IgD-negative memory B cell (primary cell): ENCODE measurements at regions not wholly inside any gene's neighbourhood (a gene's known extent, or its start where the extent isn't known, plus 50 kb on each side); places are given as distances from the start of the nearest gene placed in this dataset.

ENCODE experiments used
- H3K27ac Mint-ChIP-seq, 3 donors: one replicate each; pipeline ENCODE4 v1.8.0; 2020 to 2022; ENCODE audit warnings: mild to moderate bottlenecking in 3 of 3, mixed read lengths in 3 of 3, moderate library complexity in 1 of 3
- H3K27me3 Mint-ChIP-seq: one replicate; pipeline ENCODE4 v1.8.0; 2021; ENCODE audit warnings: mixed read lengths
- H3K36me3 Mint-ChIP-seq: one replicate; pipeline ENCODE4 v1.8.0; 2020; ENCODE audit warnings: mild to moderate bottlenecking, mixed read lengths
- H3K4me1 Mint-ChIP-seq, 3 donors: one replicate each; pipeline ENCODE4 v1.8.0; 2020 to 2022; ENCODE audit warnings: mixed read lengths in 3 of 3, mild to moderate bottlenecking in 1 of 3
- H3K4me3 Mint-ChIP-seq, 4 donors: one replicate each; pipeline ENCODE4 v1.8.0; 2020 to 2022; ENCODE audit warnings: mild to moderate bottlenecking in 4 of 4, mixed read lengths in 4 of 4, moderate library complexity in 3 of 4
- H3K9me3 Mint-ChIP-seq, 3 donors: one replicate each; pipeline ENCODE4 v1.8.0; 2020 to 2021; ENCODE audit warnings: mixed read lengths in 3 of 3, mild to moderate bottlenecking in 1 of 3

DNA sequence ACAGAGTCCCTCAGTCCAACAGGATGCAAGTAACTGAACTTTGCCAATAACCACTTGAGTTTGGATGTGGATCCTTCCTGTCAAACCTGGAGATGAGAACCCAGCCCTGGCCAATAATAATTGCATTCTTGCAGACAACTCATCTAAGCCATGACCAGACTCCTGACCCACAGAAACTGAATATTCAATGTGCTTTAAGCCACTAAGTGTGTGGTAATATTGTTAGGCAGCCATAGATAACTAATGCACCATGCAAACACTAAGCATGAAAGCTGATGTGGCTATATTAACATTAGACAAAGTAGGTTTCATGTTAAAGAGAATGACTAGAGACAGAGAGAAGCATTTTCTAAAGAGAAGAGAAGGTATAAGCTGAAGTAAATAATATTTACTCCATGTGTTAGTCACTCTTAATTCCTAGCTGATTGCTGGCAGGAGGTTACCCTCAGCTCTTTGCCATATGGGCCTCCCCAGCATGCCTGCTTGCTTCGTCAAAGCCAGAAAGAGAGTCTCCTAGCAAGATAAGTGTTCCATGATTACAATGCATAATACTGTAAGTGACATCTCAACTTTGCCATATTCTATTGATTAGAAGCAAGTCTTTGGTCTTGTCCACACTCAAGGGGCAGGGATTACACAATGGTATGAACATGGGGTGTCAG, 276.4 kb upstream of the PLXNA2 start:
- H3K4me1 Mint-ChIP-seq = no peaks in the 10 kb centered on the region
- no peak overlapping the region for H3K4me3 Mint-ChIP-seq
- no peak overlapping the region for H3K27ac Mint-ChIP-seq
- H3K9me3 Mint-ChIP-seq = peaks cover 4 to 12% (median 5%) of the 10 kb centered on the region in 3 donors
- no peaks in the 10 kb centered on the region for H3K36me3 Mint-ChIP-seq
- no peaks in the 10 kb centered on the region for H3K27me3 Mint-ChIP-seq

DNA sequence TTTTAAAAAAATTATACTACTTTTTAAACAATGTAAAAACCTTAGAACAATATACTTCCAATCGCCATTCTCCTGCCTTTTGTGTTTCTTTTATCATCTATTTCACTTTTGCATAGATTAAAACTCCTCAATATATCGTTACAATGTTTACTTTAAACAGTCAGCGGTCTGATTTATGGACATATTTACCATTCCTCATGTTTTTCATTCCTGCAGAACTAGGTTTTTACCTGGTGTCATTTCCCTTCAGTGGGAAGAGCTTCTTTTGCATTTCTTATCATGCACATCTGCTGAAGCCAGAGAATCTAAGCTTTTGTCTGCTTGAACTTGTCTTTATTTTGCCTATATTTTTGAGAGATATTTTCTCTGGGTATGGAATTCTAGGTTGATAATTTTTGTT, 277.4 kb upstream of the PLXNA2 start:
- no peak overlapping the region for H3K4me3 Mint-ChIP-seq
- H3K4me1 Mint-ChIP-seq = no peaks in the 10 kb centered on the region
- H3K36me3 Mint-ChIP-seq = no peaks in the 10 kb centered on the region
- H3K27ac Mint-ChIP-seq = no peak overlapping the region
- peaks cover 4 to 10% (median 5%) of the 10 kb centered on the region in 3 donors for H3K9me3 Mint-ChIP-seq
- H3K27me3 Mint-ChIP-seq = no peaks in the 10 kb centered on the region

DNA sequence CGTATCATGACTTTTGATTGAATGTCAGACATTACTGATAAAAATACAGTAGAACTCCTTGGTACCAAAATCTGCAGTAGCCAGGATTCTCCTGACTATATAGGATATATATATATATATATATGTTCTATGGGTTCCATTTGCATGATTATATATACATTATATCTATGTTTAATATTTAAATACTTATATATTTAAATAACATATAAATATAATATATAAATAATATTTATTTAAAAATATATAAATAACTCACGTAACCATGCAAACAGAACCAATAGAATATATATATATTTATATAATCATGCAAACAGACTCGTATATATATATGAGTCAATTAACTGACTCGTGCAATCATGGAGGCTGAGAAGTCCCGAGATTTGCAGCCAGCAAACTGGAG, 278.8 kb upstream of the PLXNA2 start:
- H3K27ac Mint-ChIP-seq = no peak overlapping the region

DNA sequence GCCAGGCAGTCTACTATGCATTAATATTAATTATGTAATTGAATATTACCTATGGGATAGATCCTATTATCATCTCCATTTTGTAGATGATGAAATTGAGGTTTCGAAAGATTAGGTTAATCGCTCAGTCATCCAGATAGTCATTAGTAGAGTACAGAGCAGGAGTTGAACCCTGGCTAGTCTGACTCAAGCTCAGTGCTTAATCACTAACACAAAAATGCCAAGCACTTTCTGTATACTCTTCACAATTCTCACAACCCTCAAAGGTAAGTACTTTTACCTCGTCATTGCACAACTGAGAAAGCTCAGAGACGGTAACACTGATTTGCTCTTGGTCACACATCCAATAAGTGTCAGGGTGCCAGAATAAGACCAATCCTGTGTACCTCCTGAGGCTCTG, 280.2 kb upstream of the PLXNA2 start:
- no peaks in the 10 kb centered on the region for H3K27me3 Mint-ChIP-seq
- no peaks in the 10 kb centered on the region for H3K4me1 Mint-ChIP-seq
- no peak overlapping the region for H3K4me3 Mint-ChIP-seq
- no peak overlapping the region for H3K27ac Mint-ChIP-seq
- H3K36me3 Mint-ChIP-seq = no peaks in the 10 kb centered on the region
- H3K9me3 Mint-ChIP-seq = no peaks in the 10 kb centered on the region

More for the DNA sequence above, 278.8 kb upstream of the PLXNA2 start:
- H3K4me1 Mint-ChIP-seq = no peaks in the 10 kb centered on the region
- no peaks in the 10 kb centered on the region for H3K27me3 Mint-ChIP-seq
- no peak overlapping the region for H3K4me3 Mint-ChIP-seq
- no peaks in the 10 kb centered on the region for H3K9me3 Mint-ChIP-seq
- no peaks in the 10 kb centered on the region for H3K36me3 Mint-ChIP-seq

DNA sequence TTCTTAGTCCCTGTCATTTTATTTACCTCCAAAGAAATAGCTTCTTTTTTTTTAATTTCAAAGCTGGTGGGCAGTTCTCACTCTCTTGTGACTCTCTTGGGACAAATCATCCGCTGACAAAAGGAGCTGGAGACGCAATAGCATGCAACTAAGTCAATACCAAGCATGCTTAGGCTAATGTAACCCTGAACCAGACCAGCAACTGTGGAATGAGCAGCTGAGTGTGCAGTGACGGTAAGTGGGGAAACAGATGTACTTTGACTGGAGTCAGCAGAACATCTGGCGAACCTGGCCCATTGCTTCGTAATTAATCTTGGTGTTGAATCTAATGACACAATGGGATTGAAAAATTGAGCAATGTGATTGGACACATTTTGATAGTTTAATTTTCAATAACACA, 280.7 kb upstream of the PLXNA2 start:
- no peak overlapping the region for H3K4me3 Mint-ChIP-seq
- no peaks in the 10 kb centered on the region for H3K4me1 Mint-ChIP-seq
- H3K27me3 Mint-ChIP-seq = no peaks in the 10 kb centered on the region
- no peaks in the 10 kb centered on the region for H3K9me3 Mint-ChIP-seq
- no peaks in the 10 kb centered on the region for H3K36me3 Mint-ChIP-seq
- no peak overlapping the region for H3K27ac Mint-ChIP-seq

DNA sequence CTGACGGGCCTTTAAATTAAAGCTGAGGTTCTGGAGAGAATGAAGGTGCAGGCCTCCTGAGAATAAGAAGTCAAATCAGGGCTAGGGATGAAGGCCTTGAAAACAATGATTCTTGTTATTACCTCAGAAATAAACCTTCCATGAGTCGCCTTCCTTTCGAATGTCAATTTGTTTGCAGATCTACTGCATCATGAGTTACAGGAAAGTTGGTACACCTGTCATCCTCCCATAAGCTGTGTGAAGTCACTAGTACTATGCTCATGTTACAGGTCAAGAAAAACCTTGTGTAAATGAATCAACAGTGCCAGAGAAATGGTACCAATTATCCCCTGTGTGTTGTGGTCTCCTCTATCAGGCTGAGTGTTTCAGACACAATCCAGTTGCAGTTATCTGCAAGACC, 281.2 kb upstream of the PLXNA2 start:
- H3K9me3 Mint-ChIP-seq = no peaks in the 10 kb centered on the region
- H3K27ac Mint-ChIP-seq = no peak overlapping the region
- H3K36me3 Mint-ChIP-seq = no peaks in the 10 kb centered on the region
- H3K4me3 Mint-ChIP-seq = no peak overlapping the region
- H3K27me3 Mint-ChIP-seq = no peaks in the 10 kb centered on the region
- H3K4me1 Mint-ChIP-seq = no peaks in the 10 kb centered on the region

DNA sequence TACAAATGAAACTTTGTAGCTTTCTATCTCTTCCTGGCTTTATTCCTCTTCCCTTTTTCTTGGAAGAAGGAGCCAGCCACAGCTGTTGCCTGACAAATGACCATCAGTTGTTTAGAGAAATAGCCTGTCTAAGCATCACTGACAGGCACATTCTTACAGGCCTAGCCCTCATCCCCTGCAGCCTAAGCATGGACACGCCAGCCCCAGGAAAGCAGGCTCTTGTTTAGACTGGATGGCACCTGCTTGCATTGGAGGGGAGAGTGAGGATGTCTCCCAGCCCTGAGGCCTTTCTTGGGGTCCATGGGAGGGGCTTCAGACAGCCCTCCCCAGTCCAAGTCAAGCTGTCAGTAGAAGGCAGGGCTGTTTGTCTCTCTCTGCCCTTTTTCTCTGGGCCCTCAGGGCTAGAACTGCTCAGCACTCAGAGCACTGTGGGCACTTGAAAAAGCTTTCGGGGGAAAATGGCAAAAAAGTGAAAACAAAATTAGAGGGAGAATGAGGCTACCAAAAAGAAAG, 282.5 kb upstream of the PLXNA2 start:
- H3K4me1 Mint-ChIP-seq = no peaks in the 10 kb centered on the region
- no peak overlapping the region for H3K4me3 Mint-ChIP-seq
- H3K36me3 Mint-ChIP-seq = no peaks in the 10 kb centered on the region
- H3K9me3 Mint-ChIP-seq = no peaks in the 10 kb centered on the region
- no peak overlapping the region for H3K27ac Mint-ChIP-seq
- no peaks in the 10 kb centered on the region for H3K27me3 Mint-ChIP-seq

DNA sequence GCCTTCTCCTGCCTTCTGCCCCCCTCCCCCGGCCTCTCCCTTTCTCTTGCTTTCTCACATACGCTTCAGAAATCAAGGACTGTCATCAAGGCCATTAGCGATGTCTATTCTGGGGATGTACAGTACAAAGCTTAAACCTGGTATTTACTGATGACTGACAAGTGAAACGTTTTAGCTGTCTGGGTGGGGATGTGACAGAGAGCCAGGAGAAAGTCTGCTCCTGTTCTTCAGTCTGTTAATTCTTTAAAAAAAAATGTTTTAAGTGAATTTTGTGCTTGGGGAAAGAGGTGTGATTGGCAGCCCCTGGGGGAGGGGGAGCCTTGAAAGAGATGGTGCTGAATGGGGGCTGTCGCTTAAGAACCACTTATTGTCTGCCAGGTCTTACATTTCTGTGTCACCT, 283.0 kb upstream of the PLXNA2 start:
- Mint-ChIP-seq H3K27ac (no peak overlapping the region), H3K27me3 (no peaks in the 10 kb centered on the region), H3K36me3 (no peaks in the 10 kb centered on the region), H3K4me3 (no peak overlapping the region), H3K4me1 (no peaks in the 10 kb centered on the region), H3K9me3 (no peaks in the 10 kb centered on the region)

DNA sequence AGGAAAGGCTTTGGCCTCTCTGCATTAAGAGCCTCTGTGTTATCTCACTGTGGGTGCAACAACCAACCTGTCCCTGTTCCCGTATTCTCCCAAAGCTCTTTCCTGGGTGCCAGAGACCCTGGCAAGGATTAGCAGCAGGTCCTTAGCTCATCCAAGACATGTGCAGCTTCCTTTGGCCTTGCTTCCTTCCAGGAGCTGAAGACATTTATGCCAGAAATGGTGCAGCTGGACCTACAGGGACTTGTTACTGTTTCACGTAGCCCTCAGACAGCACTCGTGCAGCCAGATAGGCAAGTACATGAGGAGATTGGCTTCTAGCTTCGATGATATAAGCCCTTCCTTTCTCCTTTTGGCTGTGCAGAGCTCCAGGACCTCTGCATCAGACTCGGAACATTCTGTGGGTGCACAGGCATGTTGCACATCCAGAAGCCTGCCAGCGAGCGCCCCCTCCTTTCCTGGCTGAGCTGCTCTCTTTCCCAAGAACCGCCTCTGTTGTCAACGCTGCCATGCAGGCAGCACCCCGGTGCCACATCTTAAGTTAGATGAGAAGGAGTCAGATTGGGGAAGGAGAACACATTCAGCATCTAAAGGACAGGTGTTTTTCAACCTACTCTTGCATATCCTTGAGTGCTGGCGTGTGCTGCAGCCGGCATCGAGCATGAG, 284.5 kb upstream of the PLXNA2 start:
- H3K36me3 Mint-ChIP-seq = no peaks in the 10 kb centered on the region
- H3K27ac Mint-ChIP-seq = no peak overlapping the region
- no peaks in the 10 kb centered on the region for H3K9me3 Mint-ChIP-seq
- no peaks in the 10 kb centered on the region for H3K27me3 Mint-ChIP-seq
- no peaks in the 10 kb centered on the region for H3K4me1 Mint-ChIP-seq
- no peak overlapping the region for H3K4me3 Mint-ChIP-seq

DNA sequence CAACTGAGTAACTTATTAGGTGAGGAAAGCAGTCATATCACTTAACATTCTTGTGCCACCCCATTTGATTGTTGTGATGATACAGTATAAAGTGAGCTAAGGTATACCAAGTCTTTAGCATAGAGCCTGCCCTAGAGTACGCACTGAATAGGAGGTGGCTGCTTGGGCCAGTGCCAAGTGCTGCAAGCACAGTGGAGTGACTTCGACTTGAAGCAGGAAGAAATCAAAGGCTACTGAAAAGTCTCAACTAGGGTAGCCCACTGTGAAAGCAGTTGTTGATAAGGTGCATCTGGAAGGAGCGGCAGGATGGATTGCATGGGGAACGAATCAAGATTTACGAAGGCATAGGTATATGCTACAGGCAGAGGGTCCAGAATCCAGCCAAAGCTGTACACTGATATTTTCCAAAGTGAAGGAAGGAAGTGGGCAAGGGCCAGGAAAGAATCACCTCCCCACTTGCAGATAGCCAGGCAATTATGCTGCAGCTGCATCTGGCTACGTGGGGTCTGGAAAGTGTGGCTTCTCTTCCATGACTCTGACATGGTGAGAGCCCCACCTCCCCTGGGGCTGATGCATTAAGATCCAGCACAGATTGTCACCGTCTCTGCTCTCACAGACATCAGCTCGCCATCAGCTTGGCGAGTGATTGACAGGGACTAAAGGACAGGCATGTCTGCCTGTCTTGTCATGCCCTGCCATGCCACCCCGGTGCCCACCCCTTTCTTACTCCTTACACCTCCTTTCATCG, 287.0 kb upstream of the PLXNA2 start:
- Mint-ChIP-seq H3K27ac (no peak overlapping the region), H3K9me3 (no peaks in the 10 kb centered on the region), H3K4me1 (no peaks in the 10 kb centered on the region), H3K36me3 (no peaks in the 10 kb centered on the region), H3K27me3 (no peaks in the 10 kb centered on the region), H3K4me3 (no peak overlapping the region)

DNA sequence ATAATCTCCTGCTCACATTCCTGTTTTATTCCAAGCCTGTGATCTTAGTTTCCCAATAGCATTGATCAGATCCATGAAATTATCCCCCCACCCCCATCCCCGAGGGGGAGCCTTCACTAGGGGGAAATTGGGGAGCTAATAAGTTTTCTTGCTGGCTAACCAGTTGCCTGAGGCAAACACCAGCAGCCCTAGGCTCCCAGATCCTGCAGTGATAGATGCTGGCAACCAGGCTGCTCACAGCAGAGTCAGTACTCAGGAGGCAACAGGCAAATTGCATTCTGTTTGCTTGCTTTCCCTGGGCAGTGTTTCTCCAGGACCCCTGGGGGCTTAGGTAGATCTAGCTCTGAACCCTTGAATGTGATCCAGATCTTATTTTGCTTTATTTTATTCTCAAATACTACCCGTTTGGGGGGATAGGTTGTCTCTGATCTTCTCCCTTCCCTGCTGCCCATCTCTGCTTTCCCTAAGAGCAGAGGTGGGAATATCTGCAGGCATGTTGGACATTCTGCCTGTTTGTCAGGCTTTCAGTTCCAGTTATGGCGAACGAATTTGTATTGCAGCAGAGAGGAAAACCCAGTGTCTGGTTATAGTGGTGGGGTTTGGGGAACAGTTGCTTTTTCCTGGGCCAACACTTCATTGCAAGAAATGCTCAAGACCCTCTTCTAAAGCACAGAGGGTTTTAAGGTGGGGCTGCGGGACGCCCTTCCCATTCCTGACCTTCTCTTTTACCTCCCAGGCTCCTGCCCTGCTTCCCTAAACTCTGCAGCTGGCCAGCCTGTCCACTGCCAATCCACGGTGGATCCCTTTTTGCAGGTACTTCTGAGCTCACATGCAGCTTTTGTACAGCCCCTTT, 289.8 kb upstream of the PLXNA2 start:
- Mint-ChIP-seq H3K27me3 (peaks cover 1% of the 10 kb centered on the region), H3K4me1 (no peaks in the 10 kb centered on the region), H3K36me3 (no peaks in the 10 kb centered on the region), H3K27ac (no peak overlapping the region), H3K9me3 (no peaks in the 10 kb centered on the region), H3K4me3 (no peak overlapping the region)

DNA sequence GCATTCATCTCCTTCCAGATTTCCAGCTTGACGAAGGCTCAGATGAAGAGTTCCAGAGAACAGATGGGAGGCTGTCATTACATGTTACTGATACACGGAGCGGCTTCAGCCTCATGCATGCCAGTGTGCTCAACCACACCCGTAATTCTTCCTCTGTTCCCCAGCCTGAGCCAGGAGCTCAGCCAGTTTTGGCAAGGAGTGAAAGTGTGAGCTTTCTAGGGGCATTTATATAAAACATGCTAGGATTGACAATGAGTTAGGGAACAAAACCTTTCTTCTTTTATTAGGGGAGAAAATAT, 290.4 kb upstream of the PLXNA2 start:
- Mint-ChIP-seq H3K9me3 (no peaks in the 10 kb centered on the region), H3K27ac (no peak overlapping the region), H3K36me3 (no peaks in the 10 kb centered on the region), H3K4me3 (no peak overlapping the region), H3K27me3 (peaks cover 1% of the 10 kb centered on the region), H3K4me1 (no peaks in the 10 kb centered on the region)

DNA sequence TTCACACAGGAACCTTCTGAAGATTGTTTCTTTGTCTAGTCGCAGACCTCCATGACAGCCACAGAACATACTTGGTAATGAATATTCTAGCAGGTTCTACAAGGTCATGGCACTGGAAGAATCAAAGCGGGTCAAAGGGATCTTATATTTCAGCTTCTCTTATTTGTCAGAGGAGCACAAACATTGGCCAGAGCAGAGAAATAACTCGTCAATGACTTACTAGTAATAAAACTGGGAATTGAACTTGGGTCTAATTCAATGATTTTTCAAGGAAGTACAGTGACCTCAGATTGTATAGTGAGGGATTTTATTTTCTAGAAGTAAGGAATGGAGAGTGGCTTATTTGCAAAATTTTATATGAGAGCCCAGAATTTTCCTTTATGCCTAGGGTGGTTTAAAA, 290.8 kb upstream of the PLXNA2 start:
- H3K36me3 Mint-ChIP-seq = no peaks in the 10 kb centered on the region
- H3K9me3 Mint-ChIP-seq = no peaks in the 10 kb centered on the region
- H3K4me1 Mint-ChIP-seq = no peaks in the 10 kb centered on the region
- H3K4me3 Mint-ChIP-seq = no peak overlapping the region
- H3K27me3 Mint-ChIP-seq = peaks cover 1% of the 10 kb centered on the region
- no peak overlapping the region for H3K27ac Mint-ChIP-seq

DNA sequence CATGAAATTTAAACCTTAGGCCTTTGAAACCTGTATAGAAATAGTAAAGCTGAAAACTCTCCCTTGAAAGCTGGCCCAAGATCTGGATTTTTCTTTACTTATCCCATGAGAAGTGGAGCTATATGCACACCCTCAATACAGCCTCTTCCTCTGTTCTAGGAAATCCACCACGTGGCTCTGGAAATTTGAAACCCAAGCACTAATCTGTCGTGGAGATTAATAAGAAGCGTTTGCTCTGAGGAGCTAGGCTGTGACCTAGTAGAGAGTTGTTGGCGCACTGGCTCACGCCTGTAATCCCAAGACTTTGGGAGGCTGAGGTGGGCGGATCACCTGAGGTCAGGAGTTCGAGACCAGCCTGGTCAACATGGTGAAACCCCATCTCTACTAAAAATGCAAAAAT, 291.3 kb upstream of the PLXNA2 start:
- peaks cover 1% of the 10 kb centered on the region for H3K27me3 Mint-ChIP-seq
- no peak overlapping the region for H3K27ac Mint-ChIP-seq
- no peaks in the 10 kb centered on the region for H3K9me3 Mint-ChIP-seq
- no peak overlapping the region for H3K4me3 Mint-ChIP-seq
- no peaks in the 10 kb centered on the region for H3K4me1 Mint-ChIP-seq
- no peaks in the 10 kb centered on the region for H3K36me3 Mint-ChIP-seq

DNA sequence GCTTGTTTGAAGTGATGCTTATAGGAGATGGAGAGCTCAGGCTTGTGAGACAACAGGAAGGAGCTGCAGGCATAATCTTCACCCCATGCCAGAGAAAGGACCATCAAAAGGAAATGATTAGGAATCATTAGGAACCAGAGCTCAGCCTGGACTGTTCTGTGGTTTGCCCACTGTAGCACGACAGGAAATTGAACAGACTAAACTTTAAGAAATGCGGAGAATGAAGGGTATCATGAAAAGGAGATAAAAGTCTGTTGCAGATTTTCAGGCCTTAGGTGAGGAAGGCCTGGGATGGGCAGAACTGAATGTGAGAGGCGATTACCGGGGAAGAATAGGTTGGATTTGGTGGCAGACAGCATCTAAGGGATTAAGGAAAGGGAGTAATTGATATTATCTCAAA, 292.0 kb upstream of the PLXNA2 start:
- H3K4me1 Mint-ChIP-seq = no peaks in the 10 kb centered on the region
- H3K4me3 Mint-ChIP-seq = no peak overlapping the region
- no peak overlapping the region for H3K27ac Mint-ChIP-seq
- H3K27me3 Mint-ChIP-seq = peaks cover 1% of the 10 kb centered on the region
- H3K9me3 Mint-ChIP-seq = no peaks in the 10 kb centered on the region
- no peaks in the 10 kb centered on the region for H3K36me3 Mint-ChIP-seq
